Left hindlimb (tissue), 1 donor: ENCODE measurements at regions not wholly inside any gene's neighbourhood (a gene's known extent, or its start where the extent isn't known, plus 50 kb on each side); places are given as distances from the start of the nearest gene placed in this dataset.

ENCODE experiments used
- DNase-seq: peaks from one replicate; pipeline ENCODE4 v3.0.0-alpha.2; 2018

GRCh38 chr2:212596276-212596675 lies 57.7 kb upstream of the ERBB4 start:
- no peak for DNase-seq

- DNase-seq, result no peak
Measured at GRCh38 chr2:212595036-212595654, 56.5 kb upstream of the ERBB4 start.

GRCh38 chr2:212592695-212593094 lies 54.1 kb upstream of the ERBB4 start:
- no peak for DNase-seq
